ENCODE measurements at regions not wholly inside any gene's neighbourhood (a gene's known extent, or its start where the extent isn't known, plus 50 kb on each side); places are given as distances from the start of the nearest gene placed in this dataset.
"Not testable (repeated sequence)": the region's sequence is repeated elsewhere in the genome, so short reads cannot be mapped to it uniquely, and the experiment has no call there.

GRCh38 chr18:4758980-4759379, 303.9 kb upstream of the DLGAP1 start:
- no peak for DNase-seq

DNA sequence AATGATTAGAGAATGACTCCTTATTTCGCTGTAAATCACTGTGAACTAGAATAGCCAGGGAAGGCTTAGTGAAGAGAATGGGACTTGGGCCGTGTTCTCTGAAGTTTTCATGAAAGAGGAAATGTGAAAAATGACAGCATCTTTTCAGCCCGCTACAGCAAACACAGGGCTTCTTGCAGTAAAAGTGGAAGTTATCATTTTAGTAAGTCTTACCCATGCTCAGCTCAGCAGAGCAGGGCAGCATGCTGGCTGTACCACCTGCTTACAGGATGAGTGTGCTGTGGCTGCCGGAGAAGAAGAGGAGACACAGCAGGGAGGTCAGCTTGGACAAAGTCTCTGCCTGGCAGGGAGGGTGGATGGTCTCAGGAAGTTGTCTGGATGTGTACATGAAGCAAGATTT, 300.7 kb upstream of the DLGAP1 start:
- no peak for DNase-seq

- not testable (repeated sequence) for DNase-seq
Observed at GRCh38 chr18:4753151-4753550, 298.0 kb upstream of the DLGAP1 start.

- DNase-seq: no peak
Observed at GRCh38 chr18:4751523-4751922, 296.4 kb upstream of the DLGAP1 start.

DNA sequence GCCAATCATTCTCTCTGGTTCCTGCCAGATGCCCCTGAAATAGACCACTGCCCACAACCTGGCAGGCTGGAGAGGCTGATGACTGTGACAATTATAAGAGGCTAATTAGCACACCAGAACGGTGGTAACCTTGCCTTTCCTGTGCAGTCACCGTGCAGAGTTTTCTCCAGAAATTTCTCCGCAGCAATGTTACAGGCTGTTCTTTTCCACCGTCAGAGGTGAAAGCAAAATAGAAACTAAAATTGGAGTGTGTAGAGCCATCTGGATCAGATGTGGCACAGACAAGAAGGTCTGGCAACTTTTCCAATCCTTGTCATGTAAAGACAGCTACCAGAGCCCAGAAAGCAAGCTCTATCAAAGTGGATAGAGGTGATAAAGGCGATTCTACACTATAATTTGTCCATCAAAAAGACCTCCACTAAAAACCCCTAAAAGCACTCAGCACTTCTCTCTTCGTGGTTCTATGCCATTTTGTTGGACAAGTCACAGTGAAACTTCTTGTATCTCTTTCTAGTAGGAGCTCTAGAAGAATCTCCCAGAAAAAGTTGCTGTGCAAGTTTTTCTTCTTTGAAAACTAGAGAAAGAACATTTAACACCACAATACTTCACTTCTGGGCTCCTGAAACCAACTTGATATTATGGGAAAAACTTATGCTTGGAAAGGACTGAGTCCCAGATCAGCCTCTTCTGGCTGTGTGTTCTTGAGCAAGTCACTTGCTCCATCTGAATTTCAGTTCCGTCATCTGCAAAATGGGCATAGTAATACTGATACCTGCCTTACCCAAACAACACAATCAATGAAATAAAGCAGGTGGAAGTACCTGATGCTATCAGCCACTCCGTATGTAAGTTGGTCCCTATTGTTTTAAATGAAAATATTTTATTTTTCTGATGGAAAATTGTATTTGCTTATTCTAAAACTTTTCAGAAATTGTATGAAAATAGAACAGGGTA, 295.6 kb upstream of the DLGAP1 start:
- DNase-seq: no peak

GRCh38 chr18:4748975-4749374, 293.9 kb upstream of the DLGAP1 start:
- no peak for DNase-seq

DNA sequence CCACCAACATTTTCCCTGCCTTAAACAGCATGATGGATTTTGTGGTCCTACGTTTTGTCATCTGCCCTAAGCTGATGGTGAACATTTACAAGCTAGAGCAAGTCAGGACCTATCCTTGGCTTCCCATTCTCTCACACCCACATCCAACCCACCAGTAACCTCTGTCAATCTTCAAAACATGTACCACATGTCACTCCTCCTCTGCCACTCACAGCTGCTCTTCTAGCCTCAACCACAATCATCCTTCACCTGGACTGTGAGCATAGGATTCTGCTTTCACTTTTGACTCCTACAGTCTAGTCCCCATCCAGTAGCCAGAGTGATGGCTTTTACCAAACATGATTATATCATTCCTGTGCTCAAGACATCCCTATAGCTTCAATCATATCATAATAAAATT, 279.8 kb upstream of the DLGAP1 start:
- DNase-seq: no peak

DNA sequence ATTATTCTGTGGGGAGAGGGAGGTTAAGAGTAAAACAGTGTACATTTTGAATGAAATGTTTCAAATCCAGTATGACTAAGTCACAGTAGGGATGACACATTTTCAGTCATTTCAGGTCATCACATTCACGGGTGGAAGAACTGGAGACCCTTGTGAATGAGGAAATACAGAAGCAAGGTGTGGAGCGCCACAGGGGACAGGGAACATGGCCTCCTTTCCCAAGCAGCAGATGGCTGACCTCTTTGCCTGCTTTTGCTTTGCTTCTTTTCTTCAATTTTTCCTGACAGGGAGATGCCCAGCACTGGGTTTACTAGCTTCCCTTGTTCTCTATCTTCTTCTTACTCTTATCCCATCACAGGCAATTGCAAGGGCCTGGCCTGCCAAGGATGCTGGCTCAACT, 278.9 kb upstream of the DLGAP1 start:
- DNase-seq: no peak

DNA sequence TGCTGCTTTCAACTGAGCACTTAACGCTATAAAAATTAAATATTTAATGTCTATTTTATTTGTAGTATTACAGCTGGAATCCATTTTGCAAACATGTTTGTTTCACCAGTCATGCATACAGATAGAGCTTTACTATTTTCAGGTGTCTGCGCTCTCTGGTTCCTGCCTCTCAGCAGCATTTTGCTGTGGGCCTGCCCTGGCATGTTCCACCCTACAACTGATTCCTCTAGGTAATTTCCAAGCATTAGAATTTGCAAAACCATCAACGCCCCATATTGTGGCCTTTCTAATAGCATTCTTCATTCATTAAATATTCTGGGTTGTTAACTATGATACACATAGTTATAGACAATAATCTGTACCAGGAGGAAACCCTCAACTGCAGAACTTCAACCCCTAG, 266.4 kb upstream of the DLGAP1 start:
- DNase-seq: no peak

DNA sequence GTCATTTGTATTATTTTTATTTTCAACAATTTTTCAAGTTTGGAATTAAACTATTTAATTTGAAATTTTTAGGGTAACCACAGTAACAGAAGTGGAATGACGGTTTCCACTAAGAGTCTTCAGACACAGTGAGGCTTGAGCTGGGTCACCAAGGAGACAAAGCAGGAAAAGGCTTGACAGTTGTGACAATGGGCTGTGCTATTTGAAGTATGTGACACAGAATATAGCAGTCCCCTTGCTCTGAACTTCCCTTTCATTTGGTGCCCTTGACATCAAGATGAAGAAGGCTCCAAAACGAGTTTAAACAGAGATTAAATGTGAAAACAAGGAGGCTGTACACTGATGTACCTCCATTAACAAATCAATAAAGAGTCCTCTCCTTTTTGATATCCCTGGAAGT, 265.4 kb upstream of the DLGAP1 start:
- no peak for DNase-seq

DNA sequence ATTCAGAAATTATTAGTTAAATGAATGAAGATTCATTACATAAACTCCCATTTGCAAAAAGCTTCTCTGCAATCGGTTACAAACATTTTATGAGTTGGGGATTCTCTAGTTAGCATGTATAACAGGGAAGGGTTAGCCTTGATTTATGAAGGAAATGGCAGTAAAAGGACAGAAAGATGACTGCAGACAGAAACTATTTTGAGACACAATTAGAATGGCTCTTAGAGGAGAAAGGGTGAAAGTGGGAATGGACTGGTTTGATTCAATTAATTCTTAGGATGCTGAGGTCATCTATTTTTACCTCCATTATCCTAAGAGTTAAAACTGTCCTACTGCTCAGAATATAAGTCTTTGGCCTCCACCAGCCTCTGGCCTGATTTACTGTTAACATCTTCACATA, 250.8 kb upstream of the DLGAP1 start:
- DNase-seq: no peak

DNA sequence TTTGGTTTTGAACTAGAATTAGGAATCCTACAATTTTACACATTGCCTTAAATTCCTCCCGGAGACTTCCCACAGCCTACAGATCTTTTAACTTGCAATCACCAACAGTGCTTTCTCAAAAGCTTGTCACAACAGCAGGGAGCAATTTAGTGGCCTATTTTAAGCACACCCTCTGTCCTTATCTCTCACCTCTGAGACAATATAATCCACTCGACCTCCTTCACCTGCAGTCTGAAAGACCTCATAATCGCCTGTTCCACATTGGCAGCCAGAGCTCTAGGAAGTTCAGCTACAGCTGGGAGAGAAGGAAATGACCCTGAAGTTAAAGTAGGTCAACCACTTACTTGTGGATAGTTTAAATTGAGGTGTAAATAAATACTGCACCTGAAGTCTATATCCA, 249.7 kb upstream of the DLGAP1 start:
- no peak for DNase-seq

DNA sequence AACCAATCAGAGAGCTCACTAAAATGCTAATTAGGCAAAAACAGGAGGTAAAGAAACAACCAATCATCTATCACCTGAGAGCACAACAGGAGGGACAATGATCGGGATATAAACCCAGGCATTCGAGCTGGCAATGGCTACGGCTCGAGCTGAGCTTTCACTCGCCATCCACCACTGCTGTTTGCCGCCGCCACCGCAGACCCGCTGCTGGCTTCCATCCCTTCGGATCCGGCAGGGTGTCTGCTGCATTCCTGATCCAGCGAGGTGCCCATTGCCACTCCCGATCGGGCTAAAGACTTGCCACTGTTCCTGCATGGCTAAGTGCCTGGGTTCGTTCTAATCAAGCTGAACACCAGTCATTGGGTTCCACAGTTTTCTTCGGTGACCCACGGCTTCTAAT, 236.7 kb upstream of the DLGAP1 start:
- no peak for DNase-seq

- DNase-seq: not testable (repeated sequence)
Observed at GRCh38 chr18:4678685-4679084, 223.6 kb upstream of the DLGAP1 start.

DNA sequence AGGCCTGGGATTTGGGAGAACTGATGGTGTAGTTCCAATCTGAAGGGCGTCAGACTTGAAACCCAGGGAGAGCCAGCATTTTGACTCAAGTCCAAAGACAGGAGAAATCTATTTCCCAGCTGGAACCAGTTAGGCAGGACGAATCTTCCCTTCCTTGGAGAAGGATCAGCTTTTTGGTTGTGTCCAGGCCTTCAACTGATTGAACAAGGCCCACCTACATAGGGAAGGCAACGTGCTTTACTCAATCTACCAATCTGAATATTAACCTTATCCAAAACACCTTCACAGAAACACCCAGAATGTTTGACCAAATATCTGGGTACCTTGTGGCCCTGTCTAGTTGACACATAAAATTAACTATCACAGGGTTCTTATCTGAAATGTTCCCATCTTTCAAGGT, 221.9 kb upstream of the DLGAP1 start:
- no peak for DNase-seq

DNA sequence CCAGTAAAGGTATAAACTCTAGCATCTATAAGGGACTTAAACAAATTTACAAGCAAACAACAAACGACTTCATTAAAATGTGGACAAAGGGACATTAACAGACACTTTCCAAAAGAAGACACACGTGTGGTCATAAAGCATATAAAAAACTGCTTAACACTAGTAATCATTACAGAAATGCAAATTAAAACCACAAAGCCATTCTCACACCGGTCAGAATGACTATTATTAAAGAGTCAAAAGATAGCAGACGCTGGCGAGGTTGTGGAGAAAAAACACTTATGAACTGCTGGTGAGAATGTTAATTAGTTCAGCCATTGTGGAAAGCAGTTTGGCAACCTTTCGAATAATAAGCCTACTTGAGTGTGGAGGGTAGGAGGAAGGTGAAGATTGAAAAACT, 217.1 kb upstream of the DLGAP1 start:
- no peak for DNase-seq

DNA sequence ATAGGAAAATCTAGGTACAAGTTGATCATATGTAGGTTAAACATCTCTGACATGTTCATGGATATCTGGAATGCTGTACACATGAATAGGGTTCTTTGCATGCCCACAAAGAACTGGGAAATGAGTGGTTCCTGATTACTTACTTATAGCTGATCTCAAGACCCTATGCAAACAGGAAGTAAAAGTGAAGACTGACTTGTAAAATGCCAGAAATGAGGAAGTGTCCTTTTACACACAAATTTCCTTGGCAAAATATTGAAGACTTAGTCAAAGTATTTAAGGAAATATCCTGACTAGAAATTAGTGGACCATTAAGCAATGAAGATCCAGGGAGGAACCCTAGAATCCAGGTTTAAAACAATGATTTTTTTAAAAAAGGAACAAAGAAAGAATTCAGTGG, 203.7 kb upstream of the DLGAP1 start:
- DNase-seq: no peak

- DNase-seq: no peak
Observed at GRCh38 chr18:4653418-4653817, 198.3 kb upstream of the DLGAP1 start.

DNA sequence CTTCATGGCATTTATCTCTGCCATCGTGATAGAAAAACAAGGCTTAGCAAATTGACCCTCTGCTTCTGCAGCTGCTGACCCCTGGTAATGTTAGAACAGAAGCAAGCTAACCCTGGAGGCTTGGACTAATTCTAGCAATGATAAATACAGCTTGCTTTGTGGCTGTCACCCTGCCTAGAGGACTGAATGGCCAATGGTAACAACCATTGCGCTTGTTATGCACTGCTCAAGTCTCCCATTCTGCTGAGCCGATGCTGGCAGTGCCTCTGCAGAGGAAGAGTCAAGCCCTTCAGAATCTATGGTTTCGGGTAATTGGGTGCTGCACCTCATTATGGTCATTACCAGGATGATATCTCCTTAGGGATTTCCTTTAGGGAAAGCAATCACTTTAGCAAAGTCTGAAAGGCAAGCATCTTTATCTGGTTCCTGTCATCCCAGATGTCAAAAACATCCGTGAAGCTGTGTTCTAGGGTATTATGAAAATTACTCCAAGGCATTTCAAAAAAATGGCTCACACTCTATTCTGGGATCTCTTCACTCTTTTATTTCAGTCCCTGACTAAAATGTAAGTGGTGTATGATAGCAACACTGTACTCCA, 186.8 kb upstream of the DLGAP1 start:
- no peak for DNase-seq

DNA sequence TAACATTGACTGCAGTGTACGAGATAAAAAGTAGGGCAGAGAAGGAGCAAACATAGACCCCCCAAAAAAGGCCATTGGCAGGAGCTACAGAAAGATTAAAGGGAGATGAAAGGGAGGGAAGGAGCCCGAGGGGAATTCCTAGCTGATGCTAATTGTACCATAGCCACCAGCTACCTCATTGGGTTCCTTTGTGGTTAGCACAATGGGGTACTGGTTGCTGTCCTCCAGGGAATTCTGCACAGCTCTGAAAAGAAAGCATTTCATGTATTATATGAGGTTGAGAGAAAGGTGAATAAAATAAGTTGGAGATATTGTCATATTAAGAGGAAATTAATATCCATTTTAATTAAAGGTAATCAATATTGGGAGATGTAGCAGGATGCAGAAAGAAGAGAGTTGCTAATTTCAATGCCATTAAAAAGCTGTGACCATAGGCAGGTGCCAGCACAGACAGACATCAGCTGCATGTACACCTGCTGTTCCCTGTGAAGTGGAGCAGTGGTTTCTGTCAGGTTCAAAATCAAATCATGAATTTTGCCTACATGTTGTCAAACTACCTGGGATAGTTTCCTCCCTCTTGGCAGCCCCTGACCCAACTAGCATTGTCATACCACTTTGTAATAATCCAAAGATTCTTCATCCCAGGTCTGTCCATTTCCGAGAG, 185.4 kb upstream of the DLGAP1 start:
- DNase-seq: no peak

DNA sequence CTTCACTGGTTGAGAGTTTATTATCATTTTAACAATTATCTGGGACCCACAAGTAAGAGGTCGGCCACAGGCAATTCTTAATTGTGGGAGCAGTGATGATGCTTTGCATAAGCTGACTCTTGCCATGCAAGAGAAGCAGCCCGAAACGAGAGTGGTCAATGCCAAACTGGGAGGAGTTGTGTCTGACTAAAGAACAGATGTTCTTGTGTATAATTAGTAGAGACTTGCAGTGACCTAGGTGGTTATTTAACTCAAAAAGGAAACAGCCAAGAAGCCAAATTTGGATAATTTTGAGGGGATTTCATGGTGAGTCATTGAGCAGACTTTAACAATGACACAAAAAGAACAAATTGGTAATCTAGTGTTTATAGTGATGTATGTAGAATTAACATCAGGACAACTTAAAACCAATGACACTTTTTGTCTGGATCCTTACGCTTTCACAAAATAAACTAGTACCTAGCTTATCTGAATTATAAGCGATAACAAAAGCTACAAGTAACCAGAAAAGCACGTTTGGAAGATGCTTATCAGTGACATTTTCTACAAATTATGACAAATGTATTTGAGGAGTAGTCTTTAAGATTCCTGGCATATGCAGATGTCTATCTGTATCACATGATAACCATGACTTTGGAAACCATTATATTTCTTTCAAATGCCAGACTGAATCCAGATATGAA, 184.7 kb upstream of the DLGAP1 start:
- DNase-seq: no peak

DNA sequence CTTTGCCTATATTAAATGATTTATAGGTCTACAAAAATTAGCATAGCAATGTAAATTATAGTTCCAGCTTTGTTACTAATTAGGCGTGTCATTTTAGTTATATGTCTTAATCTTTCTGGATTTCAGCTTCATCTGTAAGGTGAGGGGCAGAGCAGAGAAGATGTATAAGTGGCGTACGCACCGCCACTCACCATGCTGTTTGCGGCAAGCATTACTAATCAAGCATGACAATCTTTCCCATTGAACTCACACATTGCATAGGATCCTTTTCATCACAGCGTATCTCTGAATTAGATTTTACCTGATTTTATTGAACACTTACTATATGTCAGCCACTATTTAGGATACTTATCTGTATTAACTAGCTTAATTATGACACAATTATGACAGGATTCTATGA, 183.6 kb upstream of the DLGAP1 start:
- DNase-seq: no peak

GRCh38 chr18:4637876-4638275, 182.8 kb upstream of the DLGAP1 start:
- DNase-seq: no peak
